Esophagus squamous epithelium (tissue), 5 donors: ENCODE measurements at regions not wholly inside any gene's neighbourhood (a gene's known extent, or its start where the extent isn't known, plus 50 kb on each side); places are given as distances from the start of the nearest gene placed in this dataset.

Experiments used
- DNase-seq: peaks from one replicate; lab custom pipeline; 2025; lab: John Stamatoyannopoulos, UW
- H3K27ac ChIP-seq, 4 donors: fragments of 200-600 bp; sonication (generic); one replicate each; pipeline ENCODE4 v1.5.1; 2016 to 2019; ENCODE audit warnings: mild to moderate bottlenecking in 1 of 4
- H3K27me3 ChIP-seq, 4 donors: fragments of 200-600 bp; sonication (generic); 1 replicate in 3 of 4; 2 replicates in 1 of 4; pipeline versions ENCODE4 v1.5.1 to v1.6.0; 2017 to 2021; ENCODE audit warnings: antibody characterized with exemption in 1 of 4
- H3K36me3 ChIP-seq, 3 donors: fragments of 200-600 bp; sonication (generic); one replicate each; pipeline ENCODE4 v1.5.1; 2016 to 2019
- H3K4me1 ChIP-seq, 3 donors: fragments of 200-600 bp; sonication (generic); one replicate each; pipeline ENCODE4 v1.5.1; 2017 to 2019
- H3K4me3 ChIP-seq, 4 donors: fragments of 200-600 bp; sonication (generic); 1 replicate in 3 of 4; 2 replicates in 1 of 4; pipeline ENCODE4 v1.5.1; 2016 to 2019; ENCODE audit warnings: mild to moderate bottlenecking in 2 of 4, moderate library complexity in 1 of 4
- H3K9me3 ChIP-seq, 3 donors: fragments of 200-600 bp; sonication (generic); one replicate each; pipeline ENCODE4 v1.5.1; 2016 to 2019
- CTCF ChIP-seq, 6 experiments: fragments of 450-650 bp in 4 of 6; fragments of 200-600 bp in 2 of 6; sonication (generic) in 2 of 6; IDR thresholded peaks; one replicate each; pipeline ENCODE4 v1.5.1; 2016 to 2019; ENCODE audit warnings: antibody characterized with exemption in 6 of 6, mild to moderate bottlenecking in 4 of 6, moderate library complexity in 4 of 6
- POLR2A ChIP-seq, 4 donors: fragments of 450-650 bp; IDR thresholded peaks; one replicate each; pipeline ENCODE4 v1.6.1; 2017; ENCODE audit warnings: antibody characterized with exemption in 4 of 4, mild to moderate bottlenecking in 4 of 4, moderate library complexity in 3 of 4
- WGBS, 2 donors: methylation state at CpG; one replicate each; pipeline ENCODE4 v1.1.5; 2018; 5-methylcytosine and 5-hydroxymethylcytosine counted together
- intact Hi-C: fragments of 100-400 bp; cut with DNase I; formaldehyde crosslinking; loops from one replicate; pipeline ENCODE4 v1.15.0; 2022
- donor health status: DM: yes; HTN: yes; CAD: no.

DNA sequence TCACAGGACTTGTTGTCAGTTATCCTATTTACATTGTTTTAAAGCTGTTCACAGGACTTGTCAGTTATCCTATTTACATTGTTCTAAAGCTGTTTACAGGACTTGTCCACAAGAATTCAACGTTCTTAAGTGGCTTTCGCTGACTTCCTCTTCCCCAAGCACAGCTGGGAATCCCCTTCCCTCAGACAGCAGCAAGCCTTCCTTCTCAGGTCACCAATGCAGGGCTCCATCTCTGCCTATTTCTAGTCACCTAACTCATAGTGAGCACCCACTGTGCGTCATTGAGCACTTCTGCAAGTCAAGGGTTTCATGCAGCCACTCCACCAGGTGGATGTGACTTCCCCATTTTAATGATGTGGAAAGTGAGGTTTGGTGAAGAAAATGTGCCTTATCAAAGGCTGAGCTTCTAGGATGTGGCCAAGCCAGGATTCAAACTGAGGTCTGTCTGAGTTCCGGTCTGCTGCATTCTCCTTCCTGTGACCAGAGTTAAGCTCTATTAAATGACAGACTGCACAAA lies 109.8 kb upstream of the ZNF462 start:
- Histone ChIP-seq H3K27ac (no peak overlapping the region), H3K36me3 (no peaks in the 10 kb centered on the region), H3K4me3 (no peak overlapping the region), H3K9me3 (no peaks in the 10 kb centered on the region), H3K27me3 (no peaks in the 10 kb centered on the region), H3K4me1 (no peaks in the 10 kb centered on the region)
- no peak for TF ChIP-seq POLR2A (IDR thresholded peaks at IDR 0.05)
- no peak for TF ChIP-seq CTCF (IDR thresholded peaks at IDR 0.05)
- DNase-seq = no peak
- intact Hi-C loops = no loop called here
- 43 to 49% methylated on average over 4 of the region's 4 CpGs for WGBS, 2 donors

- 39 to 70% methylated on average over 3 to 6 of the region's 7 CpGs for WGBS, 2 donors
- no peak overlapping the region for H3K27ac ChIP-seq
- H3K4me3 ChIP-seq = no peak overlapping the region
- no peaks in the 10 kb centered on the region for H3K9me3 ChIP-seq
- no peak for DNase-seq
- no peak for TF ChIP-seq POLR2A (IDR thresholded peaks at IDR 0.05)
- TF ChIP-seq CTCF (IDR thresholded peaks at IDR 0.05) = no peak
- intact Hi-C loops = no loop called here
- no peaks in the 10 kb centered on the region for H3K27me3 ChIP-seq
- H3K36me3 ChIP-seq = no peaks in the 10 kb centered on the region
- H3K4me1 ChIP-seq = no peaks in the 10 kb centered on the region
These were observed 107.2 kb upstream of the ZNF462 start for GRCh38 chr9:106755736-106756135.

GRCh38 chr9:106757514-106757913 lies 105.5 kb upstream of the ZNF462 start:
- WGBS, 2 donors = 51 to 59% methylated on average over 2 of the region's 2 CpGs

GRCh38 chr9:106758911-106759310 lies 104.1 kb upstream of the ZNF462 start:
- Histone ChIP-seq H3K27me3 (no peaks in the 10 kb centered on the region), H3K27ac (no peak overlapping the region), H3K4me1 (no peaks in the 10 kb centered on the region), H3K4me3 (no peak overlapping the region), H3K36me3 (no peaks in the 10 kb centered on the region), H3K9me3 (no peaks in the 10 kb centered on the region)
- intact Hi-C loops = no loop called here
- DNase-seq = no peak
- WGBS, 2 donors = 33 to 56% methylated on average over 1 of the region's 1 CpG
- TF ChIP-seq POLR2A (IDR thresholded peaks at IDR 0.05) (no peak), CTCF (IDR thresholded peaks at IDR 0.05) (no peak)

More at GRCh38 chr9:106757514-106757913, 105.5 kb upstream of the ZNF462 start:
- H3K4me1 ChIP-seq = no peaks in the 10 kb centered on the region
- TF ChIP-seq POLR2A (IDR thresholded peaks at IDR 0.05) = no peak
- TF ChIP-seq CTCF (IDR thresholded peaks at IDR 0.05) = no peak
- H3K4me3 ChIP-seq = no peak overlapping the region
- no peaks in the 10 kb centered on the region for H3K36me3 ChIP-seq
- H3K9me3 ChIP-seq = no peaks in the 10 kb centered on the region
- intact Hi-C loops = no loop called here
- H3K27ac ChIP-seq = no peak overlapping the region
- no peak for DNase-seq
- no peaks in the 10 kb centered on the region for H3K27me3 ChIP-seq

- H3K36me3 ChIP-seq = no peaks in the 10 kb centered on the region
- no peak for DNase-seq
- H3K27me3 ChIP-seq = no peaks in the 10 kb centered on the region
- WGBS, 2 donors = 27 to 45% methylated on average over 1 to 2 of the region's 2 CpGs
- no peak overlapping the region for H3K4me3 ChIP-seq
- H3K9me3 ChIP-seq = no peaks in the 10 kb centered on the region
- H3K4me1 ChIP-seq = no peaks in the 10 kb centered on the region
- TF ChIP-seq POLR2A (IDR thresholded peaks at IDR 0.05) (no peak), CTCF (IDR thresholded peaks at IDR 0.05) (no peak)
- H3K27ac ChIP-seq = no peak overlapping the region
- intact Hi-C loops = no loop called here
These were observed 101.5 kb upstream of the ZNF462 start for GRCh38 chr9:106761493-106761892.
